ENCODE measurements at regions not wholly inside any gene's neighbourhood (a gene's known extent, or its start where the extent isn't known, plus 50 kb on each side); places are given as distances from the start of the nearest gene placed in this dataset.
"Not testable (repeated sequence)": the region's sequence is repeated elsewhere in the genome, so short reads cannot be mapped to it uniquely, and the experiment has no call there.

DNA sequence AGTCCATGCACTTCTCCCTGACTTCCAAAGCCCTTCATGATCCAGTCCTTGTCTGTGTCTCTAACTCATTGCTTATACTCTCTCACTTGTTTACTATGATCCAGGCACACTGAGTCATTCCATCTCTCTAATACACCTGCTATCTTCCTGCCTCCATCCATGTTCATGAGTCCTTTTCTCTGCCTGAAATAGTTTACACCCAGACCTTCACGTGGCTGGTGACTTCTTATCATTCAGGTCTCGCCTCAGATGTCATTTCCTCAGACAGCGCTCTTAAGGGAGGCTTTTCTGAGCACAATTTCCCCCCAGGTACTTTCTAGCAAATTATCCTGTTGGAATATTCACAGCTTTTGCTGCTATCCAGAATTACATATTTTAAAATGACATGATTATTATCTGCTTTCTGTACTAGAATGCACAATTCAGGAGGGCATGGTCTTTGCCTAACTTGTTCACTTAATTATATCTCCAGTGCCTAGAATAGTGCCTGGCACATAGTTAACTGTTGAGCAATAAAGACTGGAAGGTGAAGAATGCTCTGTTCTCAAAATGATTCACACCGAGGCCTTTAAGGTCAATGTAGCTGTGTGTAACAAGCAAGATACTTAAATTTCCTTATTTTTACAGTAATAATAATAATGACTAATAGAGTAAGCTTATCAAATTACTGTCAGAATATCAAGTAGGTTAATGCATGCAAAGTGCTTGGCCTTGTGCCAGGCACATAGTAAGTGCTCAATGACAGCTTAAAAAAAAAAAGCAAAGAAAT lies 183.7 kb upstream of the SPRY2 start:
- ChIA-PET POLR2A (no interaction called here), CTCF (no interaction called here)
- H3K4me3 ChIP-seq (ENCODE audit: control insufficient read depth in 1 of 7, extremely low read depth in 1 of 7, insufficient read depth in 4 of 7, low read depth in 2 of 7, low read length in 6 of 7), result no peak overlapping the region
- DNase-seq, result no peak
- H3K4me1 ChIP-seq (ENCODE audit: control extremely low read depth in 1 of 4, control insufficient read depth in 4 of 4, insufficient read depth in 4 of 4, low read length in 3 of 4), result no peaks in the 10 kb centered on the region
- H3K27me3 ChIP-seq (replicated peaks in 2 of 5; ENCODE audit: control insufficient read depth in 4 of 5, insufficient read depth in 5 of 5, low read length in 4 of 5), result no peaks in the 10 kb centered on the region
- no peak overlapping the region for H3K27ac ChIP-seq (ENCODE audit: insufficient read depth in 1 of 2, low read depth in 1 of 2, low read length in 2 of 2, poor library complexity in 1 of 2, severe bottlenecking in 2 of 2)
- 100% methylated on average over 2 of the region's 4 CpGs for WGBS (ENCODE audit: insufficient coverage)
- no peaks in the 10 kb centered on the region for H3K36me3 ChIP-seq (ENCODE audit: control insufficient read depth in 4 of 4, insufficient read depth in 4 of 4, low read length in 3 of 4)
- no peaks in the 10 kb centered on the region for H3K9me3 ChIP-seq (ENCODE audit: control extremely low read depth in 1 of 5, control insufficient read depth in 4 of 5, insufficient read depth in 2 of 5, low read depth in 1 of 5, low read length in 4 of 5)

DNA sequence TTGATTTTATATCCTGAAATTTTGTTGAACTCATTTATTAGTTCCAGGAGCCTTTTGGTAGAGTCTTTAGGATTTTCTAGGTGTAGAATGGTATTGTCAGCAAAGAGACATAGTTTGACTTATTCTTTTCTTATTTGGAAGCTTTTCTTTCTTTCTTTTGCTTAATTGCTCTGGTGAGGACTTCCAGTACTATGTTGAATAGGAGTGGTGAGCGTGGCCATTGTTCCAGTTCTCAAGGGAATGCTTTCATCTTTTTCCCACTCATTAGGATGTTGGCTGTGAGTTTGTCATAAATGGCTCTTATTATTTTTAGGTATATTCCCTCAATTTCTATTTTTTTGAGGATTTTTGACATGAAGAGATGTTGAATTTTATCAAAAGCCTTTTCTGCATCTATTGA lies 182.2 kb upstream of the SPRY2 start:
- no peaks in the 10 kb centered on the region for H3K27me3 ChIP-seq (replicated peaks in 2 of 5; ENCODE audit: control insufficient read depth in 4 of 5, insufficient read depth in 5 of 5, low read length in 4 of 5)
- POLR2A ChIA-PET, result no interaction called here
- no peak overlapping the region for H3K4me3 ChIP-seq (ENCODE audit: control insufficient read depth in 1 of 7, extremely low read depth in 1 of 7, insufficient read depth in 4 of 7, low read depth in 2 of 7, low read length in 6 of 7)
- H3K36me3 ChIP-seq (ENCODE audit: control insufficient read depth in 4 of 4, insufficient read depth in 4 of 4, low read length in 3 of 4), result no peaks in the 10 kb centered on the region
- no peak for DNase-seq
- CTCF ChIA-PET, result no interaction called here
- H3K4me1 ChIP-seq (ENCODE audit: control extremely low read depth in 1 of 4, control insufficient read depth in 4 of 4, insufficient read depth in 4 of 4, low read length in 3 of 4), result no peaks in the 10 kb centered on the region
- no CpG with 5 or more reads among the region's 1 CpG for WGBS (ENCODE audit: insufficient coverage)
- H3K27ac ChIP-seq (ENCODE audit: insufficient read depth in 1 of 2, low read depth in 1 of 2, low read length in 2 of 2, poor library complexity in 1 of 2, severe bottlenecking in 2 of 2), result no peak overlapping the region
- H3K9me3 ChIP-seq (ENCODE audit: control extremely low read depth in 1 of 5, control insufficient read depth in 4 of 5, insufficient read depth in 2 of 5, low read depth in 1 of 5, low read length in 4 of 5), result no peaks in the 10 kb centered on the region

DNA sequence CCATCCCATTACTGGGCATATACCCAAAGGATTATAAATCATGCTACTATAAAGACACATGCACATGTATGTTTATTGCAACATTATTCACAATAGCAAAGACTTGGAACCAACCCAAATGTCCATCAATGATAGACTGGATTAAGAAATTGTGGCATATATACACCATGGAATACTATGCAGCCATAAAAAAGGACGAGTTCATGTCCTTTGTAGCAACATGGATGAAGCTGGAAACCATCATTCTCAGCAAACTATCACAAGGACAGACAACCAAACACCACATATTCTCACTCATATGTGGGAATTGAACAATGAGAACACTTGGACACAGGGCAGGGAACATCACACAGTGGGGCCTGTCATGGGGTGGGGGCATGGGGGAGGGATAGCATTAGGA lies 181.5 kb upstream of the SPRY2 start:
- CTCF ChIA-PET, result not testable (repeated sequence)

DNA sequence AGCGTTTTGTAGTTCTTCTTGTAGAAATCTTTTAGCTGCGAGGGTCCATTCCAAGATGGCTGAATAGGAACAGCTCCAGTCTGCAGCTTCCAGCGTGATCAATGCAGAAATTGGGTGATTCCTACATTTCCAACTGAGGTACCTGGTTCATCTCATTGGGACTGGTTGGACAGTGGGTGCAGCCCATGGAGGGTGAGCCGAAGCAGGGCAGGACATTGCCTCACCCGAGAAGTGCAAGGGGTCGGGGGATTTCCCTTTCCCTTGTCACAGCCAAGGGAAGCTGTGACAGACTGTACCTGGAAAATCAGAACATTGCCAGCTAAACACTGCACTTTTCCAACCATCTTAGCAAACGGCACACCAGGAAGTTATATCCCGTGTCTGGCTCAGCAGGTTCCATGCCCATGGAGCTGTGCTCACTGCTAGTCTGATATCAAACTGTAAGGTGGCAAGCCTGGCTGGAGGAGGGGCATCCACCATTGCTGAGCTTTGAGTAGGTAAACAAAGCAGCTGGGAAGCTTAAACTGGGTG lies 176.0 kb upstream of the SPRY2 start:
- H3K27me3 ChIP-seq (replicated peaks in 2 of 5; ENCODE audit: control insufficient read depth in 4 of 5, insufficient read depth in 5 of 5, low read length in 4 of 5), result no peaks in the 10 kb centered on the region
- CTCF ChIA-PET, result interaction anchor here (1.5 kb wide), 1 partner anchor 9 kb away, joined by 4 read pairs; no protein-coding TSS in a partner anchor
- 100% methylated on average over 6 of the region's 8 CpGs for WGBS (ENCODE audit: insufficient coverage)
- DNase-seq, result no peak
- H3K36me3 ChIP-seq (ENCODE audit: control insufficient read depth in 4 of 4, insufficient read depth in 4 of 4, low read length in 3 of 4), result no peaks in the 10 kb centered on the region
- peaks cover 0 to 11% (median 3%) of the 10 kb centered on the region in 5 experiments for H3K9me3 ChIP-seq (ENCODE audit: control extremely low read depth in 1 of 5, control insufficient read depth in 4 of 5, insufficient read depth in 2 of 5, low read depth in 1 of 5, low read length in 4 of 5)
- POLR2A ChIA-PET, result no interaction called here
- H3K27ac ChIP-seq (ENCODE audit: insufficient read depth in 1 of 2, low read depth in 1 of 2, low read length in 2 of 2, poor library complexity in 1 of 2, severe bottlenecking in 2 of 2), result no peak overlapping the region
- H3K4me1 ChIP-seq (ENCODE audit: control extremely low read depth in 1 of 4, control insufficient read depth in 4 of 4, insufficient read depth in 4 of 4, low read length in 3 of 4), result no peaks in the 10 kb centered on the region
- no peak overlapping the region for H3K4me3 ChIP-seq (ENCODE audit: control insufficient read depth in 1 of 7, extremely low read depth in 1 of 7, insufficient read depth in 4 of 7, low read depth in 2 of 7, low read length in 6 of 7)

More for the DNA sequence above, 181.5 kb upstream of the SPRY2 start:
- H3K4me3 ChIP-seq (ENCODE audit: control insufficient read depth in 1 of 7, extremely low read depth in 1 of 7, insufficient read depth in 4 of 7, low read depth in 2 of 7, low read length in 6 of 7); DNase-seq; H3K36me3 ChIP-seq (ENCODE audit: control insufficient read depth in 4 of 4, insufficient read depth in 4 of 4, low read length in 3 of 4); H3K4me1 ChIP-seq (ENCODE audit: control extremely low read depth in 1 of 4, control insufficient read depth in 4 of 4, insufficient read depth in 4 of 4, low read length in 3 of 4); H3K27ac ChIP-seq (ENCODE audit: insufficient read depth in 1 of 2, low read depth in 1 of 2, low read length in 2 of 2, poor library complexity in 1 of 2, severe bottlenecking in 2 of 2); H3K27me3 ChIP-seq (replicated peaks in 2 of 5; ENCODE audit: control insufficient read depth in 4 of 5, insufficient read depth in 5 of 5, low read length in 4 of 5); POLR2A ChIA-PET; H3K9me3 ChIP-seq (ENCODE audit: control extremely low read depth in 1 of 5, control insufficient read depth in 4 of 5, insufficient read depth in 2 of 5, low read depth in 1 of 5, low read length in 4 of 5): not testable (repeated sequence)
- WGBS (ENCODE audit: insufficient coverage), result no CpG with 5 or more reads among the region's 1 CpG

DNA sequence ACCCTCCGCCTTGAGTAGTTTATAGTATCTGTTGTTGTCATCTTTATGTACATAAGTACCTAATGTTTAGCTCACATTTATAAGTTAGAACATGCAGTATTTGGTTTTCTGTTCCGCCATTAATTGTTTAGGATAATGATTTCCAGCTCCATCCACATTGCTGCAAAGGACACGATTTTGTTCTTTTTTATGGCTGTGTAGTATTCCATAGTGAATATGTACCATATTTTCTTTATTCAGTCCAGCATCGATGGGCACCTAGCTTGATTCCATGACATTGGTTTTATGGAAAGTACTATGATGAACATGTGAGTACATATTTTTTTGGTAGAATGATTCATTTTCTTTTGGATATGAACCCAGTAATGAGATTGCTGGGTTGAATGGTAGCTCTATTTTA lies 174.4 kb upstream of the SPRY2 start:
- Histone ChIP-seq H3K9me3 (ENCODE audit: control extremely low read depth in 1 of 5, control insufficient read depth in 4 of 5, insufficient read depth in 2 of 5, low read depth in 1 of 5, low read length in 4 of 5) (peaks cover 0 to 11% (median 3%) of the 10 kb centered on the region in 5 experiments), H3K27ac (ENCODE audit: insufficient read depth in 1 of 2, low read depth in 1 of 2, low read length in 2 of 2, poor library complexity in 1 of 2, severe bottlenecking in 2 of 2) (no peak overlapping the region), H3K4me1 (ENCODE audit: control extremely low read depth in 1 of 4, control insufficient read depth in 4 of 4, insufficient read depth in 4 of 4, low read length in 3 of 4) (no peaks in the 10 kb centered on the region), H3K27me3 (replicated peaks in 2 of 5; ENCODE audit: control insufficient read depth in 4 of 5, insufficient read depth in 5 of 5, low read length in 4 of 5) (no peaks in the 10 kb centered on the region), H3K4me3 (ENCODE audit: control insufficient read depth in 1 of 7, extremely low read depth in 1 of 7, insufficient read depth in 4 of 7, low read depth in 2 of 7, low read length in 6 of 7) (no peak overlapping the region), H3K36me3 (ENCODE audit: control insufficient read depth in 4 of 4, insufficient read depth in 4 of 4, low read length in 3 of 4) (no peaks in the 10 kb centered on the region)
- 100% methylated on average over 1 of the region's 4 CpGs for WGBS (ENCODE audit: insufficient coverage)
- CTCF ChIA-PET, result no interaction called here
- DNase-seq, result no peak
- POLR2A ChIA-PET, result no interaction called here

DNA sequence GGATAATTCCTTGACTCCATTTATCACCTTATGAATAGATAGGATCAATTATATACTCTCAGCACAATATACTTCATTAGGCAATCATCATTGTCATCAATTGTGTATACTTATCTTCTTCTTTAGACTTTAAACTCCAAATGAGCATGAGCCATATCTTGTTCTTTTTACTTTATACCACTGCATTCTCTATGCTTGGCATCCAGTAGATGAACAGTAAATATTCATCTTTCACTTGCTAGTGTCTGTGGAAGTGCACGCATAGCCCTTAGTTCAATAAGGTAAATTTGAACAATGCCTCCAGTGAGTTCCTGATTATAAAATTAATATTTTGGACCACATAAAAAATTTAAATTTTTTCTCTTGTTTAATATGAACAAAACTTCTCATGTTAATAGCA lies 172.3 kb upstream of the SPRY2 start:
- Histone ChIP-seq H3K27me3 (replicated peaks in 2 of 5; ENCODE audit: control insufficient read depth in 4 of 5, insufficient read depth in 5 of 5, low read length in 4 of 5) (no peaks in the 10 kb centered on the region), H3K27ac (ENCODE audit: insufficient read depth in 1 of 2, low read depth in 1 of 2, low read length in 2 of 2, poor library complexity in 1 of 2, severe bottlenecking in 2 of 2) (no peak overlapping the region), H3K36me3 (ENCODE audit: control insufficient read depth in 4 of 4, insufficient read depth in 4 of 4, low read length in 3 of 4) (no peaks in the 10 kb centered on the region), H3K4me1 (ENCODE audit: control extremely low read depth in 1 of 4, control insufficient read depth in 4 of 4, insufficient read depth in 4 of 4, low read length in 3 of 4) (no peaks in the 10 kb centered on the region), H3K9me3 (ENCODE audit: control extremely low read depth in 1 of 5, control insufficient read depth in 4 of 5, insufficient read depth in 2 of 5, low read depth in 1 of 5, low read length in 4 of 5) (peaks cover 0 to 11% (median 3%) of the 10 kb centered on the region in 5 experiments), H3K4me3 (ENCODE audit: control insufficient read depth in 1 of 7, extremely low read depth in 1 of 7, insufficient read depth in 4 of 7, low read depth in 2 of 7, low read length in 6 of 7) (no peak overlapping the region)
- no peak for DNase-seq
- no CpG with 5 or more reads among the region's 1 CpG for WGBS (ENCODE audit: insufficient coverage)
- POLR2A ChIA-PET, result no interaction called here
- CTCF ChIA-PET, result no interaction called here

DNA sequence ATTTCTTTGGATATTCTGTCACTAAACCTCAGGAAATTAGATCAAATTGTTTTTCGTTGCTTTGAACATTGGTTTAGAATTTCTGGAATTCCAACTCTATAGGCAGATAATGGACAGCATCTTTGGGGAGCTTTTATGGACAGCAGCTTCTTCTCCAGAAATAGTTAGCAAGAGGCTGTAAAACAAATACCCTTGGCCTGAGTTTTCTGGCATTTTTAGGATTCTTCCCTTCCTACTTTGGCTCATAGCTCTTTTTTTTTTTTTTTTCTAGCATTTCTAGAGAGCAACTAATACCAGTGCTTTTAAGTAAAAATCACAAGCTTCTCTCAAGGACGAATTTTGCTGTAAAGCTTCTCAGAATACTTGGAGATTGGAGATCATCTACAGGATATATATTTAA lies 169.8 kb upstream of the SPRY2 start:
- H3K4me3 ChIP-seq (ENCODE audit: control insufficient read depth in 1 of 7, extremely low read depth in 1 of 7, insufficient read depth in 4 of 7, low read depth in 2 of 7, low read length in 6 of 7), result no peak overlapping the region
- ChIA-PET POLR2A (no interaction called here), CTCF (no interaction called here)
- 100% methylated on average over 1 of the region's 2 CpGs for WGBS (ENCODE audit: insufficient coverage)
- DNase-seq, result no peak
- H3K27ac ChIP-seq (ENCODE audit: insufficient read depth in 1 of 2, low read depth in 1 of 2, low read length in 2 of 2, poor library complexity in 1 of 2, severe bottlenecking in 2 of 2), result no peak overlapping the region
- H3K9me3 ChIP-seq (ENCODE audit: control extremely low read depth in 1 of 5, control insufficient read depth in 4 of 5, insufficient read depth in 2 of 5, low read depth in 1 of 5, low read length in 4 of 5), result peaks cover 0 to 6% (median 2%) of the 10 kb centered on the region in 5 experiments
- no peaks in the 10 kb centered on the region for H3K27me3 ChIP-seq (replicated peaks in 2 of 5; ENCODE audit: control insufficient read depth in 4 of 5, insufficient read depth in 5 of 5, low read length in 4 of 5)
- no peaks in the 10 kb centered on the region for H3K36me3 ChIP-seq (ENCODE audit: control insufficient read depth in 4 of 4, insufficient read depth in 4 of 4, low read length in 3 of 4)
- no peaks in the 10 kb centered on the region for H3K4me1 ChIP-seq (ENCODE audit: control extremely low read depth in 1 of 4, control insufficient read depth in 4 of 4, insufficient read depth in 4 of 4, low read length in 3 of 4)

Measured in common myeloid progenitor, CD34-positive (primary cell).